H1 (cell line): ENCODE measurements at regions not wholly inside any gene's neighbourhood (a gene's known extent, or its start where the extent isn't known, plus 50 kb on each side); places are given as distances from the start of the nearest gene placed in this dataset.

Experiments
- CTCF ChIA-PET: fragments of 300-600 bp; sonication (Branson Sonifier 250); formaldehyde crosslinking; loops from one replicate; lab custom pipeline; 2021; ENCODE audit not compliant: partially characterized antibody; lab: Charles Lee
- POLR2A ChIA-PET: fragments of 300-600 bp; sonication (Branson Sonifier 250); formaldehyde crosslinking; loops from one replicate; lab custom pipeline; 2021; ENCODE audit warnings: inconsistent platforms; ENCODE audit not compliant: partially characterized antibody; lab: Charles Lee
- DNase-seq, 2 experiments: peaks; one replicate each; pipeline versions ENCODE4 v3.0.0 to v3.0.0-alpha.2; 2010 to 2022; ENCODE audit warnings: low spot score in 2 of 2, low read depth in 1 of 2, mixed read lengths in 1 of 2
- FAIRE-seq: peaks from 2 replicates; lab custom pipeline; 2011; peaks lifted over from hg19 to GRCh38; lab: Jason Lieb, UNC
- H2AFZ ChIP-seq: 2 replicates; pipeline ENCODE4 v1.8.1; 2012; ENCODE audit warnings: low read length, inconsistent platforms
- H2AK5ac ChIP-seq: 2 replicates; pipeline ENCODE4 v1.6.1; 2013; ENCODE audit warnings: low read depth, low read length
- H2BK120ac ChIP-seq: replicated peaks from 2 replicates; pipeline ENCODE3; 2013; ENCODE audit warnings: low read depth, low read length, inconsistent platforms
- H2BK12ac ChIP-seq: 2 replicates; pipeline ENCODE4 v1.6.1; 2013; ENCODE audit warnings: low read depth, low read length
- H2BK15ac ChIP-seq: 2 replicates; pipeline ENCODE4 v1.6.1; 2013; ENCODE audit warnings: low read length
- H2BK20ac ChIP-seq: 2 replicates; pipeline ENCODE4 v1.6.1; 2013; ENCODE audit warnings: low read length
- H2BK5ac ChIP-seq: 2 replicates; pipeline ENCODE4 v1.6.1; 2013; ENCODE audit warnings: low read depth, low read length
- H3K14ac ChIP-seq: 2 replicates; pipeline ENCODE4 v1.6.1; 2013; ENCODE audit warnings: inconsistent platforms; ENCODE audit not compliant: insufficient read length
- H3K18ac ChIP-seq: 2 replicates; pipeline ENCODE4 v1.6.1; 2013; ENCODE audit warnings: low read length; ENCODE audit errors: extremely low read depth
- H3K23ac ChIP-seq: 2 replicates; pipeline ENCODE4 v1.6.1; 2013; ENCODE audit warnings: inconsistent platforms; ENCODE audit not compliant: insufficient read length
- H3K23me2 ChIP-seq: 2 replicates; pipeline ENCODE4 v1.6.1; 2013; ENCODE audit warnings: low read depth, low read length
- H3K27ac ChIP-seq: 2 replicates; pipeline ENCODE4 v1.6.1; 2011; ENCODE audit warnings: low read depth, low read length, inconsistent platforms
- H3K27me3 ChIP-seq, 4 experiments: replicated peaks in 1 of 4; 1 replicate in 1 of 4; 2 replicates in 3 of 4; pipeline versions ENCODE4 v1.6.1 to v1.8.1; 2011 to 2013; ENCODE audit warnings: low read length in 3 of 4, mild to moderate bottlenecking in 3 of 4, inconsistent platforms in 2 of 4, mixed read lengths in 2 of 4, moderate library complexity in 1 of 4; ENCODE audit not compliant: control insufficient read depth in 3 of 4, insufficient read depth in 3 of 4; ENCODE audit errors: extremely low read depth in 1 of 4
- H3K36me3 ChIP-seq, 4 experiments: 2 replicates each; pipeline versions ENCODE4 v1.6.1 to v1.8.1; 2011 to 2013; ENCODE audit warnings: mild to moderate bottlenecking in 4 of 4, low read length in 3 of 4, moderate library complexity in 2 of 4, control low read depth in 1 of 4, inconsistent platforms in 1 of 4; ENCODE audit not compliant: insufficient read depth in 4 of 4, control insufficient read depth in 2 of 4
- H3K4ac ChIP-seq: replicated peaks from 2 replicates; pipeline ENCODE3; 2013; ENCODE audit warnings: low read length, low read depth, mixed read lengths, inconsistent platforms; ENCODE audit not compliant: insufficient read length
- H3K4me1 ChIP-seq, 4 experiments: replicated peaks in 1 of 4; 1 replicate in 1 of 4; 2 replicates in 3 of 4; pipeline versions ENCODE4 v1.6.1 to v1.8.1; 2011 to 2013; ENCODE audit warnings: low read length in 3 of 4, inconsistent platforms in 2 of 4, mixed read lengths in 1 of 4; ENCODE audit not compliant: insufficient read depth in 4 of 4, control insufficient read depth in 3 of 4
- H3K4me2 ChIP-seq, 2 experiments: 2 replicates each; pipeline versions ENCODE4 v1.6.1 to v1.8.1; 2011 to 2013; ENCODE audit warnings: low read depth in 2 of 2, low read length in 2 of 2, control low read depth in 1 of 2, inconsistent platforms in 1 of 2, mild to moderate bottlenecking in 1 of 2; ENCODE audit not compliant: insufficient read depth in 1 of 2
- H3K4me3 ChIP-seq, 4 experiments: fragments of 200-600, 300-600 bp in 1 of 4; sonication (generic), shearing (Covaris generic), sonication (Bioruptor Twin) in 1 of 4; 2 replicates each; pipeline versions ENCODE4 v1.5.1 to v1.8.1; 2011 to 2016; ENCODE audit warnings: low read length in 4 of 4, low read depth in 3 of 4, control low read depth in 2 of 4, inconsistent platforms in 2 of 4, mild to moderate bottlenecking in 2 of 4, mixed read lengths in 1 of 4, moderate library complexity in 1 of 4; ENCODE audit not compliant: insufficient read depth in 2 of 4; ENCODE audit errors: extremely low read depth in 1 of 4
- H3K56ac ChIP-seq: replicated peaks from 2 replicates; pipeline ENCODE3; 2013; ENCODE audit warnings: low read depth, mild to moderate bottlenecking, mixed read lengths, low read length, inconsistent platforms; ENCODE audit not compliant: insufficient read length
- H3K79me1 ChIP-seq: 2 replicates; pipeline ENCODE4 v1.6.1; 2013; ENCODE audit warnings: low read depth, low read length, control low read depth
- H3K79me2 ChIP-seq, 2 experiments: 2 replicates each; pipeline versions ENCODE4 v1.6.1 to v1.8.1; 2012 to 2013; ENCODE audit warnings: low read length in 2 of 2, mild to moderate bottlenecking in 2 of 2, inconsistent platforms in 1 of 2; ENCODE audit not compliant: insufficient read depth in 2 of 2, control insufficient read depth in 1 of 2
- H3K9ac ChIP-seq, 4 experiments: replicated peaks in 1 of 4; 1 replicate in 1 of 4; 2 replicates in 3 of 4; pipeline versions ENCODE4 v1.6.1 to v1.8.1; 2011 to 2013; ENCODE audit warnings: low read depth in 3 of 4, low read length in 3 of 4, control low read depth in 2 of 4, mild to moderate bottlenecking in 2 of 4, moderate library complexity in 2 of 4, inconsistent platforms in 1 of 4; ENCODE audit errors: extremely low read depth in 1 of 4
- H3K9me3 ChIP-seq, 2 experiments: 2 replicates each; pipeline versions ENCODE4 v1.6.1 to v1.8.1; 2012 to 2013; ENCODE audit warnings: mild to moderate bottlenecking in 2 of 2, moderate library complexity in 2 of 2, control low read depth in 1 of 2, inconsistent platforms in 1 of 2, low read depth in 1 of 2, low read length in 1 of 2, mixed read lengths in 1 of 2; ENCODE audit not compliant: insufficient read depth in 2 of 2
- H4K20me1 ChIP-seq, 2 experiments: replicated peaks in 1 of 2; 2 replicates each; pipeline versions ENCODE3 to v1.8.1; 2011 to 2013; ENCODE audit warnings: inconsistent platforms in 2 of 2, low read length in 2 of 2, mild to moderate bottlenecking in 1 of 2; ENCODE audit not compliant: insufficient read depth in 2 of 2, control insufficient read depth in 1 of 2
- H4K5ac ChIP-seq: 2 replicates; pipeline ENCODE4 v1.6.1; 2013; ENCODE audit warnings: low read length, low read depth, mixed read lengths, inconsistent platforms; ENCODE audit not compliant: insufficient read length
- H4K8ac ChIP-seq: 2 replicates; pipeline ENCODE4 v1.8.0; 2013; ENCODE audit warnings: mild to moderate bottlenecking, moderate library complexity, low read length, inconsistent platforms; ENCODE audit not compliant: insufficient read depth; ENCODE audit errors: extremely low read depth
- H4K91ac ChIP-seq: replicated peaks from 2 replicates; pipeline ENCODE3; 2013; ENCODE audit warnings: low read length, mixed read lengths, inconsistent platforms; ENCODE audit not compliant: insufficient read length
- ATF2 ChIP-seq: IDR thresholded peaks from 2 replicates; pipeline ENCODE4 v1.6.1; 2012; ENCODE audit warnings: low read length, inconsistent platforms
- CEBPB ChIP-seq: IDR thresholded peaks from 2 replicates; pipeline ENCODE4 v1.6.1; 2012; ENCODE audit warnings: low read depth, low read length
- CHD2 ChIP-seq: IDR thresholded peaks from 2 replicates; pipeline ENCODE4 v1.6.1; 2012; ENCODE audit warnings: low read length, improper control_type of control experiment
- CTCF ChIP-seq, 3 experiments: IDR thresholded peaks; 1 replicate in 2 of 3; 2 replicates in 1 of 3; pipeline versions ENCODE4 v1.5.1 to v1.6.1; 2011; ENCODE audit warnings: low read length in 3 of 3, mild to moderate bottlenecking in 3 of 3, inconsistent platforms in 2 of 3, low read depth in 1 of 3, moderate library complexity in 1 of 3; ENCODE audit not compliant: insufficient read depth in 1 of 3; ENCODE audit errors: control extremely low read depth in 1 of 3
- EP300 ChIP-seq, 2 experiments: IDR thresholded peaks; 1 replicate in 1 of 2; 2 replicates in 1 of 2; pipeline ENCODE4 v1.6.1; 2011 to 2012; ENCODE audit warnings: low read depth in 2 of 2, low read length in 2 of 2, mild to moderate bottlenecking in 2 of 2, borderline replicate concordance in 1 of 2, inconsistent platforms in 1 of 2, moderate library complexity in 1 of 2
- MAFK ChIP-seq: IDR thresholded peaks from 2 replicates; pipeline ENCODE4 v1.6.1; 2012; ENCODE audit warnings: low read depth, mild to moderate bottlenecking, improper control_type of control experiment, low read length
- NANOG ChIP-seq: IDR thresholded peaks from 2 replicates; pipeline ENCODE4 v1.6.1; 2011; ENCODE audit warnings: low read length, low read depth, mild to moderate bottlenecking, inconsistent platforms; ENCODE audit not compliant: insufficient read depth, poor library complexity, severe bottlenecking
- PHF8 ChIP-seq: fragments of 200-600 bp; sonication (generic); conservative IDR thresholded peaks from 2 replicates; pipeline ENCODE4 v1.7.1; 2012; ENCODE audit warnings: low read depth, mild to moderate bottlenecking, inconsistent platforms, low read length, moderate library complexity
- POLR2A ChIP-seq, 2 experiments: IDR thresholded peaks; 1 replicate in 1 of 2; 2 replicates in 1 of 2; pipeline ENCODE4 v1.6.1; 2011; ENCODE audit warnings: low read depth in 2 of 2, low read length in 2 of 2, mild to moderate bottlenecking in 2 of 2; ENCODE audit errors: control extremely low read depth in 1 of 2
- SP1 ChIP-seq: IDR thresholded peaks from 2 replicates; pipeline ENCODE4 v1.6.1; 2011; ENCODE audit warnings: low read depth, low read length
- SP2 ChIP-seq: IDR thresholded peaks from 2 replicates; pipeline ENCODE4 v1.6.1; 2012; ENCODE audit warnings: mild to moderate bottlenecking, low read length, inconsistent platforms
- YY1 ChIP-seq: IDR thresholded peaks from 2 replicates; pipeline ENCODE4 v1.6.1; 2011; ENCODE audit warnings: low read depth, mild to moderate bottlenecking, low read length

GRCh38 chr12:58025431-58025830 lies 84.1 kb downstream of the ATP23 start:
- Histone ChIP-seq H2BK5ac (no peak overlapping the region), H3K27ac (no peak overlapping the region), H3K18ac (no peak overlapping the region), H2BK20ac (no peak overlapping the region), H3K23ac (no peak overlapping the region), H3K23me2 (no peaks in the 10 kb centered on the region; the same call in 1 of the 2 replicates), H3K79me1 (no peaks in the 10 kb centered on the region), H2BK15ac (no peak overlapping the region), H3K36me3 (peaks cover 0 to 4% (median 0%) of the 10 kb centered on the region in 4 experiments; a peak in 1 of 8 replicates), H3K79me2 (no peaks in the 10 kb centered on the region), H4K91ac (no peak overlapping the region), H3K4me2 (no peak overlapping the region), H3K4me3 (no peak overlapping the region), H3K14ac (no peak overlapping the region), H3K9ac (no peak overlapping the region), H3K27me3 (no peaks in the 10 kb centered on the region), H4K8ac (no peak overlapping the region), H2AK5ac (no peak overlapping the region), H4K20me1 (no peaks in the 10 kb centered on the region), H2BK12ac (no peak overlapping the region), H2AFZ (no peak overlapping the region), H3K4ac (no peak overlapping the region), H3K4me1 (peaks cover 0 to 3% (median 0%) of the 10 kb centered on the region in 4 experiments; a peak in 1 of 7 replicates), H2BK120ac (no peak overlapping the region), H4K5ac (no peak overlapping the region), H3K56ac (no peak overlapping the region), H3K9me3 (peaks cover 2 to 5% of the 10 kb centered on the region in 2 experiments; a peak in 2 of 4 replicates)
- DNase-seq (no peak), FAIRE-seq (no peak)
- CTCF ChIA-PET: no interaction called here
- POLR2A ChIA-PET: no interaction called here
- TF ChIP-seq ATF2: no peak
- no peak for TF ChIP-seq SP2
- TF ChIP-seq CEBPB: no peak
- no peak for TF ChIP-seq YY1
- TF ChIP-seq NANOG: no peak
- TF ChIP-seq MAFK: no peak
- no peak for TF ChIP-seq CTCF (IDR thresholded peaks at IDR 0.05; ENCODE audit: control extremely low read depth in 1 of 3, insufficient read depth in 1 of 3, low read depth in 1 of 3, low read length in 3 of 3)
- TF ChIP-seq POLR2A (IDR thresholded peaks at IDR 0.05; ENCODE audit: control extremely low read depth in 1 of 2, low read depth in 2 of 2, low read length in 2 of 2): no peak
- no peak for TF ChIP-seq PHF8
- no peak for TF ChIP-seq SP1
- TF ChIP-seq EP300 (IDR thresholded peaks at IDR 0.05; ENCODE audit: borderline replicate concordance in 1 of 2, low read depth in 2 of 2, low read length in 2 of 2): no peak
- no peak for TF ChIP-seq CHD2
